Panc1 (cell line): ENCODE measurements at regions not wholly inside any gene's neighbourhood (a gene's known extent, or its start where the extent isn't known, plus 50 kb on each side); places are given as distances from the start of the nearest gene placed in this dataset.

Experiments used
- ATAC-seq: fragments of 200-7000 bp; cut with Tn5 transposase; 2 replicates; pipeline ENCODE4 v1.9.1; 2020; ENCODE audit warnings: mild to moderate bottlenecking, moderate library complexity
- BruUV-seq: library from RNA; stranded (reverse); fragments of 400-500 nt; replicated peaks from 2 replicates; lab custom pipeline; 2021; lab: Mats Ljungman, UMichigan
- CTCF ChIA-PET: fragments of 300-600 bp; sonication (Branson Sonifier 250); formaldehyde crosslinking; loops from one replicate; lab custom pipeline; 2022; ENCODE audit warnings: antibody characterized with exemption; lab: Charles Lee
- POLR2A ChIA-PET: fragments of 300-600 bp; sonication (Branson Sonifier 250); formaldehyde crosslinking; loops from one replicate; lab custom pipeline; 2022; ENCODE audit warnings: antibody characterized with exemption; lab: Charles Lee
- DNase-seq: peaks from one replicate; pipeline ENCODE4 v3.0.0-alpha.2; 2010; ENCODE audit warnings: low read depth, low spot score
- H3K27ac ChIP-seq: 2 replicates; pipeline ENCODE4 v1.5.1; 2011; ENCODE audit warnings: mild to moderate bottlenecking, low read length, inconsistent platforms
- H3K27me3 ChIP-seq: fragments of 200-500 bp; sonication (Bioruptor generic); 2 replicates; pipeline ENCODE4 v1.6.0; 2014; ENCODE audit warnings: low read length, inconsistent platforms; ENCODE audit not compliant: control insufficient read depth, insufficient read depth
- H3K36me3 ChIP-seq: fragments of 200-500 bp; sonication (Bioruptor generic); 2 replicates; pipeline ENCODE4 v1.5.1; 2014; ENCODE audit warnings: inconsistent platforms, mild to moderate bottlenecking, low read length, moderate library complexity; ENCODE audit not compliant: control insufficient read depth, insufficient read depth
- H3K4me1 ChIP-seq: 2 replicates; pipeline ENCODE4 v1.5.1; 2011; ENCODE audit warnings: inconsistent platforms, mild to moderate bottlenecking, low read length, moderate library complexity; ENCODE audit not compliant: control insufficient read depth, insufficient read depth
- H3K4me3 ChIP-seq, 2 experiments: 2 replicates each; pipeline ENCODE4 v1.5.1; 2011 to 2012; ENCODE audit warnings: low read depth in 2 of 2, low read length in 2 of 2, mild to moderate bottlenecking in 2 of 2, inconsistent platforms in 1 of 2, moderate library complexity in 1 of 2
- H3K9me3 ChIP-seq: fragments of 200-500 bp; sonication (Bioruptor generic); 2 replicates; pipeline ENCODE4 v1.5.1; 2014; ENCODE audit warnings: low read depth, mild to moderate bottlenecking, inconsistent platforms, low read length, moderate library complexity; ENCODE audit not compliant: control insufficient read depth, insufficient read depth
- POLR2AphosphoS5 ChIP-seq: IDR thresholded peaks from 2 replicates; pipeline ENCODE4 v1.6.1; 2012; ENCODE audit warnings: mild to moderate bottlenecking, low read depth, low read length, moderate library complexity
- SIN3A ChIP-seq: IDR thresholded peaks from 2 replicates; pipeline ENCODE4 v1.6.1; 2012; ENCODE audit warnings: low read depth, mild to moderate bottlenecking, low read length, moderate library complexity, borderline replicate concordance; ENCODE audit not compliant: insufficient read depth
- TCF7L2 ChIP-seq: IDR thresholded peaks from 2 replicates; pipeline ENCODE4 v1.6.1; 2011; ENCODE audit warnings: mild to moderate bottlenecking, low read depth, low read length, inconsistent platforms
- in situ Hi-C: cut with HindIII; loops from 2 replicates; pipeline ENCODE4 v1.10.0; 2016; ENCODE audit warnings: low sequenced_read_pairs, low pct_unique_long_range_greater_than_20kb
- intact Hi-C: fragments of 100-400 bp; cut with micrococcal nuclease; formaldehyde crosslinking; loops from one replicate; pipeline ENCODE4 v1.10.0; 2022; ENCODE audit not compliant: unreplicated experiment
- TF ChIP-seq, protein P1 (sequence below): fragments of 450-650 bp; IDR thresholded peaks from 2 replicates; pipeline ENCODE4 v1.5.1; 2017; ENCODE audit warnings: mild to moderate bottlenecking
- TF ChIP-seq, protein P2 (sequence below), 2 experiments: IDR thresholded peaks; 2 replicates each; pipeline ENCODE4 v1.6.1; 2011 to 2012; ENCODE audit warnings: low read depth in 2 of 2, control low read depth in 1 of 2, low read length in 1 of 2, mild to moderate bottlenecking in 1 of 2, moderate library complexity in 1 of 2; ENCODE audit not compliant: insufficient read depth in 1 of 2

DNA sequence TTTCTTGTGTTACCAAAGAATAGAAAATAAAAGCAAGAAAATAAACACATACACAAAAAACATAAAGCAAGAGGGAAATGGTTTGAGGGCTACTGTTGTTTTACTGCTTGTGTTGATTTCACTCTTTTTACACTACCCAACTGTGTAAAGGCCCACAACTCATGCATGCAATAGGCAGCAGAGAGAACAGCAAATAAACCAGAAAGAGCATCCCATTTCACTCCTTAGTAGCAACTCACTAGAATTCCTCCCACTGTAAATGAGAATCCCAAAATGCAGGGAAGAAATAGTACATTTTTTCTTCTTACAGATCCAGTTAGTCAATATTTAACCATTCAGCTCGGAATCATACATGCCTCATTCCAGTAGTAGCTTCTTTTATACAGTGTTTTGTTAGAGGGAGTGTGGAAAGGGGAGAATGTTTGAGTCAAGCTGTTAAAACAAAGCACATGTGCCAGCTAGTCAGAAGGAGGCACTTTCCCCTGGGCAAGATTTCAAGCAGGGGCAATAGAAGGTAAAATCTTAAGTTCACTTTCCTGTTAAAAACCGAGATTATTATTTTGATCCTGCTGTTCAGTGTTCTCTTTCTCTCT lies 147.2 kb upstream of the FAM98A start:
- intact Hi-C loops: no loop called here
- DNase-seq: no peak
- in situ Hi-C loops: no loop called here
- no peaks in the 10 kb centered on the region for H3K9me3 ChIP-seq
- H3K27me3 ChIP-seq: no peaks in the 10 kb centered on the region
- no peak overlapping the region for H3K27ac ChIP-seq
- no peak for ATAC-seq
- TF ChIP-seq POLR2AphosphoS5 (no peak), SIN3A (no peak), TCF7L2 (no peak)
- TF ChIP-seq, protein P1, sequence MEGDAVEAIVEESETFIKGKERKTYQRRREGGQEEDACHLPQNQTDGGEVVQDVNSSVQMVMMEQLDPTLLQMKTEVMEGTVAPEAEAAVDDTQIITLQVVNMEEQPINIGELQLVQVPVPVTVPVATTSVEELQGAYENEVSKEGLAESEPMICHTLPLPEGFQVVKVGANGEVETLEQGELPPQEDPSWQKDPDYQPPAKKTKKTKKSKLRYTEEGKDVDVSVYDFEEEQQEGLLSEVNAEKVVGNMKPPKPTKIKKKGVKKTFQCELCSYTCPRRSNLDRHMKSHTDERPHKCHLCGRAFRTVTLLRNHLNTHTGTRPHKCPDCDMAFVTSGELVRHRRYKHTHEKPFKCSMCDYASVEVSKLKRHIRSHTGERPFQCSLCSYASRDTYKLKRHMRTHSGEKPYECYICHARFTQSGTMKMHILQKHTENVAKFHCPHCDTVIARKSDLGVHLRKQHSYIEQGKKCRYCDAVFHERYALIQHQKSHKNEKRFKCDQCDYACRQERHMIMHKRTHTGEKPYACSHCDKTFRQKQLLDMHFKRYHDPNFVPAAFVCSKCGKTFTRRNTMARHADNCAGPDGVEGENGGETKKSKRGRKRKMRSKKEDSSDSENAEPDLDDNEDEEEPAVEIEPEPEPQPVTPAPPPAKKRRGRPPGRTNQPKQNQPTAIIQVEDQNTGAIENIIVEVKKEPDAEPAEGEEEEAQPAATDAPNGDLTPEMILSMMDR: no peak
- TF ChIP-seq, protein P2, sequence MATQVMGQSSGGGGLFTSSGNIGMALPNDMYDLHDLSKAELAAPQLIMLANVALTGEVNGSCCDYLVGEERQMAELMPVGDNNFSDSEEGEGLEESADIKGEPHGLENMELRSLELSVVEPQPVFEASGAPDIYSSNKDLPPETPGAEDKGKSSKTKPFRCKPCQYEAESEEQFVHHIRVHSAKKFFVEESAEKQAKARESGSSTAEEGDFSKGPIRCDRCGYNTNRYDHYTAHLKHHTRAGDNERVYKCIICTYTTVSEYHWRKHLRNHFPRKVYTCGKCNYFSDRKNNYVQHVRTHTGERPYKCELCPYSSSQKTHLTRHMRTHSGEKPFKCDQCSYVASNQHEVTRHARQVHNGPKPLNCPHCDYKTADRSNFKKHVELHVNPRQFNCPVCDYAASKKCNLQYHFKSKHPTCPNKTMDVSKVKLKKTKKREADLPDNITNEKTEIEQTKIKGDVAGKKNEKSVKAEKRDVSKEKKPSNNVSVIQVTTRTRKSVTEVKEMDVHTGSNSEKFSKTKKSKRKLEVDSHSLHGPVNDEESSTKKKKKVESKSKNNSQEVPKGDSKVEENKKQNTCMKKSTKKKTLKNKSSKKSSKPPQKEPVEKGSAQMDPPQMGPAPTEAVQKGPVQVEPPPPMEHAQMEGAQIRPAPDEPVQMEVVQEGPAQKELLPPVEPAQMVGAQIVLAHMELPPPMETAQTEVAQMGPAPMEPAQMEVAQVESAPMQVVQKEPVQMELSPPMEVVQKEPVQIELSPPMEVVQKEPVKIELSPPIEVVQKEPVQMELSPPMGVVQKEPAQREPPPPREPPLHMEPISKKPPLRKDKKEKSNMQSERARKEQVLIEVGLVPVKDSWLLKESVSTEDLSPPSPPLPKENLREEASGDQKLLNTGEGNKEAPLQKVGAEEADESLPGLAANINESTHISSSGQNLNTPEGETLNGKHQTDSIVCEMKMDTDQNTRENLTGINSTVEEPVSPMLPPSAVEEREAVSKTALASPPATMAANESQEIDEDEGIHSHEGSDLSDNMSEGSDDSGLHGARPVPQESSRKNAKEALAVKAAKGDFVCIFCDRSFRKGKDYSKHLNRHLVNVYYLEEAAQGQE (IDR thresholded peaks at IDR 0.05; ENCODE audit: insufficient read depth in 1 of 2, low read depth in 2 of 2, low read length in 1 of 2): no peak
- no peaks in the 10 kb centered on the region for H3K36me3 ChIP-seq
- ChIA-PET POLR2A (no interaction called here), CTCF (no interaction called here)
- H3K4me3 ChIP-seq: no peak overlapping the region
- no TSS peak for BruUV-seq
- H3K4me1 ChIP-seq: no peaks in the 10 kb centered on the region

DNA sequence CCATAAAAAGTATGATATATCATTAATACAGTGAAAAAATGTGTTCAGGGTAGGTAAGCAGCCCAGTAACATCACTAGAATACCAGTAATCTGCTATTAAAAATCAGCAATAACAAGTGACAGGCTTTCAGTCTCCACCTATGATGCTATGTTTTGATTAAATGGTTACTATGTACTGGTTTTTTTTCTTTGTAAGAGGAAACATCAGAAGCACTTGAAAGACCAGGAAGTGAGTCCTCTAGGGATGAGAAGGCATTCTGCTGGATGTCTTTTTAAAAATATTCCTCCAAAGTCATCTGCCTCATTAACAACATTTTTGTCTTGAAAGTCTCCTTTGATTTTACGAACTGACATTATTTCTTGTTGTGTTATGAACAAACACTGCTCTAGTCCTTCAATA lies 136.0 kb upstream of the FAM98A start:
- Histone ChIP-seq H3K9me3 (no peaks in the 10 kb centered on the region), H3K36me3 (no peaks in the 10 kb centered on the region), H3K4me3 (no peak overlapping the region), H3K27me3 (no peaks in the 10 kb centered on the region), H3K27ac (no peak overlapping the region), H3K4me1 (no peaks in the 10 kb centered on the region)
- ATAC-seq (no peak), DNase-seq (no peak)
- POLR2A ChIA-PET: no interaction called here
- CTCF ChIA-PET: no interaction called here
- no TSS peak for BruUV-seq
- in situ Hi-C loops (no loop called here), intact Hi-C loops (no loop called here)
- TF ChIP-seq, protein P2 (IDR thresholded peaks at IDR 0.05; ENCODE audit: insufficient read depth in 1 of 2, low read depth in 2 of 2, low read length in 1 of 2): no peak
- TF ChIP-seq TCF7L2: no peak
- no peak for TF ChIP-seq SIN3A
- no peak for TF ChIP-seq POLR2AphosphoS5
- TF ChIP-seq, protein P1: no peak
